GM12892 (cell line): ENCODE measurements at regions not wholly inside any gene's neighbourhood (a gene's known extent, or its start where the extent isn't known, plus 50 kb on each side); places are given as distances from the start of the nearest gene placed in this dataset.

Experiments
- POLR2A ChIP-seq: IDR thresholded peaks from 2 replicates; pipeline ENCODE4 v1.6.1; 2011; ENCODE audit warnings: low read depth, low read length, control low read depth
- POLR2AphosphoS5 ChIP-seq: IDR thresholded peaks from 2 replicates; pipeline ENCODE4 v1.6.1; 2011; ENCODE audit warnings: low read depth, low read length, control low read depth
- TAF1 ChIP-seq: IDR thresholded peaks from 2 replicates; pipeline ENCODE4 v1.6.1; 2011; ENCODE audit warnings: low read depth, mild to moderate bottlenecking, control low read depth, low read length, borderline replicate concordance

DNA sequence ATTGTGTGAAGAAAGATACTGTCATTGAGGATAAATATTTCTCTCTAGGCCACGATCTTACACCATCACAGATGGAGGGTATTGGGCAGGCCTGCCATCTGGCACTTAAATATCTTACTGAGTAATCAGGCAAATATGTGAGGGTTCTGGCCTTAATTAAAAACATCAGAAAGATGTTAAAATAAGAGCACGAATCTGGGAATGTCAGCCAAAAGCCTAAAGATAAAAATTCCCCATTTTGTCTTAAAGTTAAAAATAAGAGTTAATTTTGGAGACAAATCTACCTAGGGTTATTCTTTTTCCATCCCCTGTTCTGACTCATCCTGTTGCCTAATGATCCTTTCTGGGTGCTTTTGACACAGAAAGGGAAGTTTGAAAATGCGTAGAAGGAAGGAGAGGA is 121.0 kb downstream of the SUCLG1 start:
- no peak for TF ChIP-seq TAF1
- no peak for TF ChIP-seq POLR2A
- TF ChIP-seq POLR2AphosphoS5 = no peak
